ENCODE measurements at regions not wholly inside any gene's neighbourhood (a gene's known extent, or its start where the extent isn't known, plus 50 kb on each side); places are given as distances from the start of the nearest gene placed in this dataset.

GRCh38 chr7:84879570-84880325 is 307.1 kb downstream of the SEMA3D start:
- H3K9me3 ChIP-seq, result no peaks in the 10 kb centered on the region
- no peak overlapping the region for H3K9ac ChIP-seq
- TF ChIP-seq TCF12 (IDR thresholded peaks at IDR 0.05) (no peak), RFX5 (IDR thresholded peaks at IDR 0.05; ENCODE audit: low read length) (no peak)
- H3K9me2 ChIP-seq, result no peaks in the 10 kb centered on the region
- no peak for DNase-seq
- no peaks in the 10 kb centered on the region for H4K20me1 ChIP-seq (ENCODE audit: insufficient read depth)
- ChIA-PET POLR2A (no interaction called here), CTCF (interaction anchor here (1.2 kb wide), 1 partner anchor 20 kb away, joined by 3 read pairs; no protein-coding TSS in a partner anchor)
- no peak overlapping the region for H3K4me3 ChIP-seq (ENCODE audit: low read depth in 2 of 2, low read length in 1 of 2)
- no peak overlapping the region for H3K27ac ChIP-seq (ENCODE audit: low read depth in 2 of 2, low read length in 1 of 2)
- WGBS (ENCODE audit: low lambda C conversion rate), result 61% methylated on average over 3 of the region's 3 CpGs
- H3K36me3 ChIP-seq (replicated peaks in 1 of 2; ENCODE audit: control insufficient read depth in 1 of 2, insufficient read depth in 2 of 2, low read length in 1 of 2), result no peaks in the 10 kb centered on the region
- H3K27me3 ChIP-seq (ENCODE audit: insufficient read depth), result no peaks in the 10 kb centered on the region
- no peaks in the 10 kb centered on the region for H3K79me2 ChIP-seq (ENCODE audit: insufficient read depth)
- no peak overlapping the region for H3K4me2 ChIP-seq
- H3K4me1 ChIP-seq (ENCODE audit: control insufficient read depth in 1 of 2, insufficient read depth in 2 of 2, low read depth in 1 of 2, low read length in 1 of 2), result no peaks in the 10 kb centered on the region
- no peaks in the 10 kb centered on the region for H3F3A ChIP-seq (replicated peaks; ENCODE audit: insufficient read depth)
- H2AFZ ChIP-seq (ENCODE audit: low read depth), result no peak overlapping the region

- Histone ChIP-seq H3K79me2 (ENCODE audit: insufficient read depth) (no peaks in the 10 kb centered on the region), H3K9me3 (no peaks in the 10 kb centered on the region), H3K27me3 (ENCODE audit: insufficient read depth) (no peaks in the 10 kb centered on the region), H3K27ac (ENCODE audit: low read depth in 2 of 2, low read length in 1 of 2) (no peak overlapping the region), H3F3A (replicated peaks; ENCODE audit: insufficient read depth) (no peaks in the 10 kb centered on the region), H3K4me3 (ENCODE audit: low read depth in 2 of 2, low read length in 1 of 2) (no peak overlapping the region), H3K9me2 (no peaks in the 10 kb centered on the region), H3K9ac (no peak overlapping the region), H4K20me1 (ENCODE audit: insufficient read depth) (no peaks in the 10 kb centered on the region), H2AFZ (ENCODE audit: low read depth) (no peak overlapping the region), H3K4me1 (ENCODE audit: control insufficient read depth in 1 of 2, insufficient read depth in 2 of 2, low read depth in 1 of 2, low read length in 1 of 2) (no peaks in the 10 kb centered on the region), H3K4me2 (no peak overlapping the region), H3K36me3 (replicated peaks in 1 of 2; ENCODE audit: control insufficient read depth in 1 of 2, insufficient read depth in 2 of 2, low read length in 1 of 2) (no peaks in the 10 kb centered on the region)
- TF ChIP-seq GABPA (IDR thresholded peaks at IDR 0.05; ENCODE audit: low read depth) (no peak), EP300 (IDR thresholded peaks at IDR 0.05; ENCODE audit: borderline replicate concordance in 1 of 2, low read depth in 1 of 2, low read length in 1 of 2) (no peak), ELF1 (IDR thresholded peaks at IDR 0.05) (no peak), FOXJ3 (CRISPR knock-in tag; IDR thresholded peaks at IDR 0.05) (no peak), MAX (IDR thresholded peaks at IDR 0.05; ENCODE audit: low read depth) (no peak), TAF1 (IDR thresholded peaks at IDR 0.05; ENCODE audit: borderline replicate concordance, low read depth, low read length) (no peak), ZBTB33 (IDR thresholded peaks at IDR 0.05; ENCODE audit: borderline replicate concordance, low read depth) (no peak), FOXM1 (IDR thresholded peaks at IDR 0.05; ENCODE audit: low read depth) (no peak), IRF3 (IDR thresholded peaks at IDR 0.05; ENCODE audit: low read depth, low read length) (no peak)
- WGBS (ENCODE audit: low lambda C conversion rate), result 97% methylated on average over 1 of the region's 1 CpG
- CTCF ChIA-PET, result no interaction called here
- DNase-seq, result no peak
- POLR2A ChIA-PET, result no interaction called here
Measured at GRCh38 chr7:84877943-84878570, 308.8 kb downstream of the SEMA3D start.
